Stomach (tissue), 8 donors: ENCODE measurements at regions not wholly inside any gene's neighbourhood (a gene's known extent, or its start where the extent isn't known, plus 50 kb on each side); places are given as distances from the start of the nearest gene placed in this dataset.

Source experiments
- DNase-seq, 2 donors: peaks; one replicate each; pipeline versions ENCODE4 v3.0.0 to v3.0.0-alpha.2; 2013 to 2019
- H3K27ac ChIP-seq, 5 donors: fragments of 200-600 bp in 4 of 5; sonication (generic) in 4 of 5; one replicate each; pipeline ENCODE4 v1.5.1; 2013 to 2019; ENCODE audit warnings: mild to moderate bottlenecking in 1 of 5, moderate library complexity in 1 of 5
- H3K27me3 ChIP-seq, 3 donors: fragments of 200-600 bp; sonication (generic); one replicate each; pipeline ENCODE4 v1.5.1; 2017 to 2019; ENCODE audit warnings: mixed run types in 1 of 3
- H3K36me3 ChIP-seq, 4 donors: fragments of 200-600 bp; sonication (generic); 1 replicate in 3 of 4; 2 replicates in 1 of 4; pipeline ENCODE4 v1.5.1; 2016 to 2019
- H3K4me1 ChIP-seq, 4 donors: fragments of 200-600 bp; sonication (generic); one replicate each; pipeline ENCODE4 v1.5.1; 2016 to 2019
- H3K4me3 ChIP-seq, 4 donors: fragments of 200-600 bp; sonication (generic) in 3 of 4; one replicate each; pipeline ENCODE4 v1.5.1; 2016 to 2019; ENCODE audit warnings: mild to moderate bottlenecking in 1 of 4
- H3K9me3 ChIP-seq, 4 donors: fragments of 200-600 bp; sonication (generic); one replicate each; pipeline ENCODE4 v1.5.1; 2016 to 2019
- CTCF ChIP-seq, 7 experiments: fragments of 450-650 bp in 4 of 7; fragments of 200-600 bp in 3 of 7; sonication (generic) in 3 of 7; IDR thresholded peaks; one replicate each; pipeline ENCODE4 v1.5.1; 2016 to 2019; ENCODE audit warnings: antibody characterized with exemption in 7 of 7, control low read depth in 2 of 7, mild to moderate bottlenecking in 1 of 7
- EP300 ChIP-seq: sonication (generic); formaldehyde crosslinking; IDR thresholded peaks from one replicate; pipeline ENCODE4 v1.6.1; 2017; ENCODE audit warnings: antibody characterized with exemption
- POLR2A ChIP-seq, 4 donors: fragments of 450-650 bp; IDR thresholded peaks; one replicate each; pipeline ENCODE4 v1.6.1; 2016; ENCODE audit warnings: antibody characterized with exemption in 4 of 4, control low read depth in 2 of 4, mild to moderate bottlenecking in 1 of 4, moderate library complexity in 1 of 4
- POLR2AphosphoS5 ChIP-seq, 3 donors: sonication (generic); formaldehyde crosslinking; IDR thresholded peaks; one replicate each; pipeline ENCODE4 v1.6.1; 2016; ENCODE audit warnings: antibody characterized with exemption in 3 of 3
- WGBS, 5 donors: extraction: QIAGEN DNeasy Blood & Tissue Kit in 3 of 5; methylation state at CpG; one replicate each; pipeline versions ENCODE4 v1.1.5 to v1.1.7; 2013 to 2018; 5-methylcytosine and 5-hydroxymethylcytosine counted together
- intact Hi-C: fragments of 100-400 bp; cut with DNase I; formaldehyde crosslinking; loops from one replicate; pipeline ENCODE4 v1.15.1; 2023; ENCODE audit warnings: low total_unique reads
- donor health status: healthy with polysubstance abuse.
- donor health status: Bipolar disorder and iron deficiency.
- donor health status: healthy.

GRCh38 chr1:105838071-105838470, 1218.4 kb upstream of the PRMT6 start:
- H3K27me3 ChIP-seq = no peaks in the 10 kb centered on the region
- H3K4me3 ChIP-seq = no peak overlapping the region
- no peak for DNase-seq
- H3K27ac ChIP-seq = no peak overlapping the region
- peaks cover 0 to 4% (median 0%) of the 10 kb centered on the region in 4 donors for H3K9me3 ChIP-seq
- no peaks in the 10 kb centered on the region for H3K4me1 ChIP-seq
- intact Hi-C loops = no loop called here
- TF ChIP-seq POLR2AphosphoS5 (IDR thresholded peaks at IDR 0.05) (no peak), CTCF (IDR thresholded peaks at IDR 0.05) (no peak), EP300 (no peak), POLR2A (IDR thresholded peaks at IDR 0.05) (no peak)
- H3K36me3 ChIP-seq = no peaks in the 10 kb centered on the region

GRCh38 chr1:105865546-105865945, 1190.9 kb upstream of the PRMT6 start:
- no peak overlapping the region for H3K4me3 ChIP-seq
- TF ChIP-seq EP300 = no peak
- TF ChIP-seq POLR2AphosphoS5 (IDR thresholded peaks at IDR 0.05) = no peak
- TF ChIP-seq POLR2A (IDR thresholded peaks at IDR 0.05) = no peak
- TF ChIP-seq CTCF (IDR thresholded peaks at IDR 0.05) = no peak
- WGBS, 5 donors = 90 to 93% (median 91%) methylated on average over 2 of the region's 2 CpGs
- H3K36me3 ChIP-seq = no peaks in the 10 kb centered on the region
- no peaks in the 10 kb centered on the region for H3K27me3 ChIP-seq
- H3K4me1 ChIP-seq = no peaks in the 10 kb centered on the region
- H3K9me3 ChIP-seq = no peaks in the 10 kb centered on the region
- DNase-seq = no peak
- no peak overlapping the region for H3K27ac ChIP-seq
- intact Hi-C loops = no loop called here

GRCh38 chr1:105872817-105873216, 1183.7 kb upstream of the PRMT6 start:
- H3K4me1 ChIP-seq = no peaks in the 10 kb centered on the region
- TF ChIP-seq CTCF (IDR thresholded peaks at IDR 0.05) = no peak
- TF ChIP-seq POLR2AphosphoS5 (IDR thresholded peaks at IDR 0.05) = no peak
- TF ChIP-seq POLR2A (IDR thresholded peaks at IDR 0.05) = no peak
- no peak for TF ChIP-seq EP300
- DNase-seq = no peak
- H3K4me3 ChIP-seq = no peak overlapping the region
- no peak overlapping the region for H3K27ac ChIP-seq
- H3K27me3 ChIP-seq = no peaks in the 10 kb centered on the region
- intact Hi-C loops = no loop called here
- no peaks in the 10 kb centered on the region for H3K36me3 ChIP-seq
- WGBS, 5 donors = 58 to 83% (median 79%) methylated on average over 1 of the region's 1 CpG
- H3K9me3 ChIP-seq = peaks cover 0 to 11% (median 5%) of the 10 kb centered on the region in 4 donors

GRCh38 chr1:105874621-105875020, 1181.9 kb upstream of the PRMT6 start:
- no peak overlapping the region for H3K27ac ChIP-seq
- peaks cover 0 to 25% (median 5%) of the 10 kb centered on the region in 4 donors for H3K9me3 ChIP-seq
- TF ChIP-seq CTCF (IDR thresholded peaks at IDR 0.05) (no peak), POLR2A (IDR thresholded peaks at IDR 0.05) (no peak), EP300 (no peak), POLR2AphosphoS5 (IDR thresholded peaks at IDR 0.05) (no peak)
- no peaks in the 10 kb centered on the region for H3K36me3 ChIP-seq
- no peak for DNase-seq
- H3K4me3 ChIP-seq = no peak overlapping the region
- no peaks in the 10 kb centered on the region for H3K27me3 ChIP-seq
- intact Hi-C loops = no loop called here
- no peaks in the 10 kb centered on the region for H3K4me1 ChIP-seq
